ENCODE measurements at regions not wholly inside any gene's neighbourhood (a gene's known extent, or its start where the extent isn't known, plus 50 kb on each side); places are given as distances from the start of the nearest gene placed in this dataset.

- TF ChIP-seq CTCF (IDR thresholded peaks at IDR 0.05) (no peak), POLR2AphosphoS5 (IDR thresholded peaks at IDR 0.05) (peak; percentile 51), POLR2A (IDR thresholded peaks at IDR 0.05) (no peak)
Measured at GRCh38 chr9:96075111-96075510, 199.6 kb downstream of the ERCC6L2 start.

Measured in prostate gland (tissue), 2 donors.